CD4-positive, alpha-beta T cell treated with Interleukin-15 for 1 hour (primary cell): ENCODE measurements at regions not wholly inside any gene's neighbourhood (a gene's known extent, or its start where the extent isn't known, plus 50 kb on each side); places are given as distances from the start of the nearest gene placed in this dataset.

ENCODE experiments used
- DNase-seq: peaks from one replicate; pipeline ENCODE4 v3.0.0-alpha.2; 2020

GRCh38 chr17:412211-413015 is 59.8 kb upstream of the RPH3AL start:
- peak; percentile 66 for DNase-seq

GRCh38 chr17:411421-412120 is 59.0 kb upstream of the RPH3AL start:
- DNase-seq = no peak

DNA sequence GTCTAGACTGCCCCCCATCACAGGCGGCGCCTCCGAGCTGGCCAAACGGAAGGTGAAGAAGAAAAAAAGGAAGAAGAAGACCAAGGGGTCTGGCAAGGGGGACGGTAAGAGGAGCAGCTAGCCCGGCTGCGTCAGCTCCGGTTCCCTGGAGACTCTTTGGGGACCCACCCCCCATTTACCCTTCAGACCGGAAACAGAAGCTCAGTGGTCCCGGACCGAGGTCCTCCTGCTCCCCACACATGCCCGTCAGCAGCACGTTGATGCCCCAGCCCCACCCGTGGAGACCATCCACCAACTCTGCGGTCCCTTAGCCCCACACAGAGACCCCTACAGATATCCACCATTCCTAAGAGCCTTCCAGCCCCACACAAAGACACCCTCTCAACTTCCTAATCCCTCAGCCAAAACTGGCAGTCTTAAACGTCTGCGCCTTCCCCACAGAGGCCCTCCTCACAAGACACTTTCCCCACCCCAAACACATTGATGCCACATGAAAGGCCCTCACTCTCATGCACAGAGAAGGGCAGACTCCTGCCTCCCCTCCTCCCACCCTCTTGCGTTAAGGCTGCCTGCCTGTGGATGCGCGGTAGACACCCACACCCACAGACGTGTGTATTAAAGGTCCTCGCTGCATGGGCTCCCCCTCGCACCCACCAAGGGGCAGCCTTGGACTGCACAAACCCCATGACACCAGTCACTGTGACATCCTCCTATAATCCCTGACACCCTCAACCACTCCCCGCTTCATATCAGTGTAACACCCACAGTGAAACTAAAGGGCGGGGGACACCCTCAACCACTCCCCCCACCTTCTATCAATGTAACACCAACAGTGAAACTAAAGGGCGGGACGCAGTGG is 58.2 kb upstream of the RPH3AL start:
- peak; percentile 78 for DNase-seq

DNA sequence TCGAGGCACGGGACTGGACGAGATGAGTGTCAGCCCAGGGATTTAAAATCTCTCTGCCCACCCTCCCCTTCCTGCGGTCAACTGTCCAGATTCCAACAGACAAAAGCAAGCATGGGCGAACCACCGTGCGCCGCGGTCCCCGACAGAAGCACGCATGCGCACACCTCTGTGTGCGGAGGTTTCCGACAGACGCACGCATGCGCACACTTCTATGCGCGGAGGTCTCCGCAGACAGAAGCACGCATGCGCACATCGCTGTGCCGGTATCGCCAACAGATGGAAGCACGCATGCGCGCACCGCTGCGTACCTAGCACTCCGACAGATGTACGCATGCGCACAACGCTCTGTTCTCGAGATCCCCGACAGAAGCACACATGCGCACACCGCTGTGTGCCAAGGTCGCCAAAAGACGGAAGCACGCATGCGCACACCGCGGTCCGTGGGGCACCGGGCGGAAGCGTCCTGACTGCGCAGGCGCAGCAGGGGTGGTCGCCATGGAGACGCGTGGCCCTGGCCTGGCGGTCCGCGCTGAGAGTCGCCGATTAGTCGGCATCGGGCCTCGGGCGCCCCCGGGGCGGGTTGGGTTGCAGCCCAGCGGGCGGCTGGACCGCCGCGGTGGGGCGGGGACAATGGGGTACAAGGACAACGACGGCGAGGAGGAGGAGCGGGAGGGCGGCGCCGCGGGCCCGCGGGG is 57.4 kb upstream of the RPH3AL start:
- peak; percentile 100 for DNase-seq

DNA sequence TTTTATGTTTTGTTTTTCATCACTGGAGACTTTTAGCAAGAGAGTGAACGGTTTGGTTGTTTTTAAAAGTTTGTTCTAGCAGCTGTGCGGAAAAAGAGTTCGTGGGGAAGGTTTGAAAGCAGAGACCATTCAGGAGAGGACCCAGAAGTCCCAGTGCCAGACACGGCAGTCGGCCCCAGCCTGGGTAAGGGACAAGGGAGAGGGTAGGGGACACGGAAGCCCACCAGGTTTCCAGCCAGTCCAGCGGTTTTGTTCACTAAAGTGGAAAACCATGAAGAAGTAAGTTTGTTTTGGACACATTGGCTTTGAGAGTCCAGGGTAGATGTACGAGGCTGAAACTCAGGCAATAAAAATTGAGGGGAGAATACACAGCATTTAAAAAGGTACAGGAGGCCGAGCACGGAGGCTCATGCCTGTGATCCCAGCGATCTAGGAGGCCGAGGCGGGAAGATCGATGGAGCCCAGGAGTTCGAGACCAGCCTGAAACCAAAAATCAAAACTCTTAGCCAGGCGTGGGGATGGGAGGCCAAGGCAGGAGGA is 56.8 kb upstream of the RPH3AL start:
- no peak for DNase-seq

- DNase-seq = no peak
Measured at GRCh38 chr17:404703-405102, 52.1 kb upstream of the RPH3AL start.
